HG03575 (cell line): ENCODE measurements at regions not wholly inside any gene's neighbourhood (a gene's known extent, or its start where the extent isn't known, plus 50 kb on each side); places are given as distances from the start of the nearest gene placed in this dataset.
"Not testable (repeated sequence)": the region's sequence is repeated elsewhere in the genome, so short reads cannot be mapped to it uniquely, and the experiment has no call there.

Experiments
- ATAC-seq: cut with Tn5 transposase; IDR thresholded peaks from one replicate; pipeline ENCODE4 v1.9.1; 2021; ENCODE audit not compliant: unreplicated experiment, insufficient number of reproducible peaks, low FRiP score; ENCODE audit errors: extremely low read depth

DNA sequence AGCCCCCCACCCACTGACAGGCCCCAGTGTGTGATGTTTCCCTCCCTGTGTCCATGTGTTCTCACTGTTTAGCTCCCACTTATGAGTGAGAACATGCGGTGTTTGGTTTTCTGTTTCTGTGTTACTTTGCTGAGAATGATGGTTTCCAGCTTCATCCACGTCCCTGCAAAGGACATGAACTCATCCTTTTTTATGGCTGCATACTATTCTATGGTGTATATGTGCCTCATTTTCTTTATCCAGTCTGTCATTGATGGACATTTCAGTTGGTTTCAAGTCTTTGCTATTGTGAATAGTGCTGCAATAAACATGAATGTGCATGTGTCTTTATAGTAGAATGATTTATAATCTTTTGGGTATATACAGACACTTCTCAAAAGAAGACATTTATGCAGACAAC lies 88.6 kb upstream of the EGFL6 start:
- ATAC-seq: not testable (repeated sequence)

DNA sequence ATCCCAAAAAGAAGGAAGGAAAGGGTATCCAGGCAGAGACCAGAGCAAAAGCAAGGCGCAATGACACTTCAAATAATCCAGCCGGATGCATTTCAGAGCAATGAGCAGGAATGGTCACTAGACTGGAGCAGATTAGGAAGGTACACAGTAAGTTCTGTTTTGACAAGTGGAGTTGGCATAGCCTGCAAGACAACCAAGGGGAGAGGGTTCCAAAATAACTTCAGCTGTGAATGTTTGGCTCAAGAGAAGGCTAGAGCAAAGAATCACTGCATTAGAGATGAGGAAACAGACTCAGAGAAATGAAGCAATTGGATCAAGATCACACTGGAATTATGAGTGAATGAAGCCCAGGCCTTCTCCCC lies 90.0 kb upstream of the EGFL6 start:
- no peak for ATAC-seq

DNA sequence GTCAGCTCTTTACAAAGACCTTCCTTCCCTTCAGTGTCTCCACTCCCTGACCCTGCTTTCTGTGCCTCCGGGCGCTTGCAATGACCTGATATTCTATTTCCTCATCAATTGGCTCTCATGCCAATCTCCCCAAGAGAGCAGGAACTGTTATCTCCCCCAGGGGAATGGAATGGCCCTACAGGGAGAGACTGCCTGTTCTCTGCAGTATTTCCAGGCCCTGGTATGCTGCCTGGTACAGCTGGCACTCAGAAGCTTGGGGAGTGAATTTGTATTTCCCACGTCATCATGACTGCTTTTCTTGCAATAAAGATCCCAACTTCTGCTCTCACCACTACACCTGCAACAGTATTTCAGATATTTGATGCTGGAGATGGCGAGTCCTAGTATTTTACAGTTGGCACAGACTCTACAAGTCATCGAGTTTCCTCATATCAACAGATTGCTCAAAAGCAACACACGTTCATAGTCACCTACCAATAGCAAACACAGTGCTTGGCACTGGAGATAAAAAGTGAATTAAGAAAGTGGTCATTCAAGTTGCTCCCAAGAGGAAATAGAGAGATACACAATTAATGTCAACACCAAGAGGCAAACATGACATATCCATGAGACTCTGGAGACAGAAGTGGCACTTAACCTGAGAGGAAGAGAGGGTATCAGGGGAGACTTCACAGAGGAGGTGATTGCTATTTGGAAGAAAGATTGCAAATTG lies 90.5 kb upstream of the EGFL6 start:
- no peak for ATAC-seq

DNA sequence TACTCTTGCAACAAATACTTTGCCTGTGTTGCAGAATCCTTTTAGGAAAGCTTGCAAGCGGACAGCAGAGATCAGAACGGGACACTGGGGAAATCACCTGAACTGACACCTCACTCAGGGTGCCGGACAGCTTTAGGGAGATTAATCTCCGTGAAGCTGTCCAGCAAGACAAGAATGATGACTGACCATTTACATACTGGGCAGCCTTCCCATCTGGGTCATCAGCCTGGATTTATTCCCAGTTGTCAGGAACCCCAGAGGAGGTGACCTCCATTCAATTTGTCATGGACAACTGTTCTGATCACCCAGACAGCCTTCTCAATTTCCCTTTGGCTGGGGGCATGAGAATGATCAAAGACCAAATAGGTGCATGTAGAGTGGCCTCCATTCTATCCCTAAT lies 93.0 kb upstream of the EGFL6 start:
- ATAC-seq: no peak

DNA sequence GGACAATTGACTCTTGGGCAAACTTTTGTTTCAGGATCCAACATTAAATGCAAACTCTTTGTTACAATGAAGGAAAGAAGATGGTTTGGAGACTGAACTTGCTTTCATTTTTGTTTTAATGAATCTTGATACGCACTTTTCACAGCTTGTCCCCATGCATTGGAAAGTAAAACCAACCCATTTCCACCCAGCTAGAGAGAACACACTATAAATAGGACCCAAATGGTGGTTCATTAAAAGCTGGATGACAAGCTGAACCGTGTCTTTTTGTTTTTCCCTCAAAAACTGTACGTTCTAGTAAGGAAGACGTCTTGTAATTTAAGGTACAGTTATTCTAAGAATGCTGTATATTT lies 95.3 kb upstream of the EGFL6 start:
- ATAC-seq: no peak

DNA sequence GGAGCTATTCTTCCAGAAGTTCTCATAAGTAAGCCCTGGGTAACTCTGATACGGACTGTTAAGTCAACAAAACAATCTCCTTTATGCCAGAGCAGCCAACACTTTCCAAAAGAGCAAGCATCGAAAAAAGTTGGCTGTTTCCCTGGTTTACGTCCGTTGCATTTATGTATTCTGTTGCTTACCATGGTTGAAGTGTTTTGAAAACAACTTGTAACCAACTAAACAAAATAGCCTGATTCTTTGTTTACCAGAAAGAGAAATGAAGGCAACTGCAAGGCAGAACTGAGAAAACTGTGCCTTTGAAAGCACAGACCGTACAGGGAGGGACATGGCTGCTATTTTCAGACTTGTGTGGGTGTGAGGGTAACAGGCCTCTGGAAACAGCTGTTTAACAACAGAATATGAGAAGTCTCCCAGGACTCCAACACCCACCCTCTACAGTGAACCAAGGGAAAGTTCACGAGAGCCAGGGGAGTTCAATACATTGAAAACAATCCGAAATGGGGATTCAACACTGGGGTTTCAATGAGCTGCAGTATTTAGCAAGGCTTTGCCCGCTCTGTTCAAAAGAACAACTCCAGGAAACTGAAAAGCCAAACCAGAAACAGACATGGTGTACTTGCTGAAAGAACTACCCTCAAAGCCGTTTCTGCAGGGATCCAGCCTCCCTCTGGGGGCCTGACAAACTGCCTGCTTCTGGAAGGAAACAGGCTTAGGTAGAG lies 95.8 kb upstream of the EGFL6 start:
- peak; percentile 54 for ATAC-seq

DNA sequence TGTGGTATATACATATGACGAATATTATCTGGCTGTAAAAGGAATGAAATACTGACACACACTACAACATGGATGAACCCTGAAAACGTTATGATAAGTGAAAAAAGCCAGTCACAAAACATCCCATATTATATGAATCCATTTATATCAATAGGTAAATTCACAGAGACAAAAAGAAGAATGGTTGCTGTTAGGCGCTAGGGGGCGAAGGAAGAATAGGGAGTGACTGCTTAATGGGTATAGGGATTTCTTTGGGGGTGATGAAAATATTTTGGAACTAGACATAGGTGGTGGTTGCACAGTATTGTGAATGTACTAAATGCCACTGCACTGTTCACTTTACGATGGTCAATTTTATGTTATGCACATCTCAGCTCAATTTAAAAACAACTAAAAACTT lies 96.4 kb upstream of the EGFL6 start:
- no peak for ATAC-seq

DNA sequence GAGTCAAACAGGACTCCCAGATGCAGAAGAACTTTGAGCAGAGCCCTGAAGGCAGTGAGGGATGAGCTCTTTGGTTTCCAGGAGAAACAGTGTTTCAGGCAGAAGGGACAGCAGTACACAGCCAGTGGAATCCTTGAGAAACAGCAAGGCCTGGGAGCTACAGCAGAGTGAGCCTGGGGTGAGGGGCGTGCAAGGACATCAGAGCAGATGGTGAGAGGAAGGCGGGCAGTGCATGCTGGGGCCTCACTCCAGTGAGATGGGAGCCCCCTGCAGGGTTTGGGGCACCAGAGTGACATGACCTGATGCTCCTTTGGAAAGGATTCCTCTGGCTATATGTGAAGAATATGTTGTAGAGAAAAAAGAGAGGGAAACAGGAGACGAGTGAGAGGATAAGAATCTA lies 98.1 kb upstream of the EGFL6 start:
- ATAC-seq: no peak

DNA sequence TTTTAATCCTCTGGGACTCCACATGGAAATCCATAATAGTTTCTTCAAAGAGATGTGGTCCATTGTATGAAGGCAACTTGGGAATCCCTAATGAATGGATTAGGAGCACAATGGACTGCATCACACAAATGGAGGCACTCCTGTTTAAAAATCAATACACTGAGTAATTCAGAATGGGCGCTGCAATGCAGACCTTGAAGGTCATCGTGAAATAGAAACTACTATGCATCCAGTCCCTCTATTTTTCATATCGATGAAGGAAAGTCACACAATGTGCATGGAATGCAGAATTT lies 98.8 kb upstream of the EGFL6 start:
- ATAC-seq: no peak

DNA sequence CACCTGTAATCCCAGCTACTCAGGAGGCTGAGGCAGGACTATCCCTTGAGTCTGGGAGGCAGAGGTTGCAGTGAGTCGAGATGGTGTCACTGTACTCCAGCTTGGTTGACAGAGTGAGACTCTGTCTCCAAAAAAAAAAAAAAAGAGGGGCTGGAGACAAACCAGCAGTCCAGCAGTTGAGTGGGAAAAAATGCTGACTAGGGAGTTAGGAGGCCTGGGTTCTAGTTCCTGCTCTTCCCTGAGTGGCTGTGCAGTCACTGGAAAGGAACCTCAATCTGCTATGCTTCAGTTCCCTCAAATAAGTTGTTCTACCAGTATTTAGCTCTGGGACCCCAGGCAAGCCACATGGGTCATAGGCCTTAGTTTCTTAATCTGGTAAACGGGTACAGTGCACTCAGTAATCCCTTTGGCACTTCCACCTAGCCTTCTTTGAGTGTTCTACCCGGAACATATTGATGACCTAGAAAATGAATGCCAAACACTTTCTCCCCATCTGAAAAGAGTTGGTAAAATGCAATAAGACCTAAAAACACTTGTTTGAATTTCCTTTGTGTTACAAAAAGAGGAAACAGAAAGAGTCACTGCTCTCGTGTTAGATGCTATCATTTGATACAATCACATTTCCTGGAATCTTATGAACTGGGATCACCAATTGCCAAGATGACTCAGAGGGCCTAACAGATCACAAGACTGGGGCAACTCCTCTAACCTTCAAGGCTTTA lies 99.3 kb upstream of the EGFL6 start:
- no peak for ATAC-seq

DNA sequence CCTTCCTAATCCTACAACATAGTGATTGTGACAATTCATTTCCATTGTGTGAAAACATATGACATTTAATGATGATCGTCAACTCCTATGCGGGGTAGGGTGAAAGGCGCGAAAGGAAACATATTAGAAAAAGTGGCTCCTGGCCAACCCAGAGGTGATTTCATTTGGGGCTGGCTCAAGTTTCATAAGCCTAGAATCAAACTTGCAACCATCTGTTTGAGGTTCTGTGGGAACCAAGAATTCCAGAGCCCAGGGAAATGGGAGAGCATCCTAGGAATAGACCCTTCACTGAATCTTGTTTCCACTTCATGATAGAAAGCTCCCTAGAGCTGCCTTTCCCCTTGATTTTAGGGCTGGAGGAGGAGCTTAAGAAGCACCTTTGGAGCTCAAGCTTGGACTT lies 101.3 kb upstream of the EGFL6 start:
- no peak for ATAC-seq

DNA sequence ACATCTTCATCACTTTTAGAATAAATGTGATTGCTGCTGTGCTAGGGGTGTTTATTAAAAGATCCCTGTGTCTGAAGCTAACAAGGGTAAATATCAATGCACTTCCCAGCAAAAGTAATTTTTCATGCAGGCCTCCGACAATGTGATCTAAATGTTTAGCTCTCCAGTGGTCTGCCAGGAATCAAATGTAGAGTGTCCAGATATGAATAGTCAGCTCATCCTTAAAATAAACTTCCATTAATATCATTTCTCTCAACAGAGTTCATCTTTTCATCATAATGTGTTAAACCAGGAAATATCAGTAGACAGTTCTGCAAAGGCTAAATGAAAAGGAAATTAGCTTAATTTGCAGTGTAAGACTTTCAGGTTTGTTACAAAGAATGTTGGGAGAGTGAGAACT lies 102.2 kb upstream of the EGFL6 start:
- no peak for ATAC-seq

DNA sequence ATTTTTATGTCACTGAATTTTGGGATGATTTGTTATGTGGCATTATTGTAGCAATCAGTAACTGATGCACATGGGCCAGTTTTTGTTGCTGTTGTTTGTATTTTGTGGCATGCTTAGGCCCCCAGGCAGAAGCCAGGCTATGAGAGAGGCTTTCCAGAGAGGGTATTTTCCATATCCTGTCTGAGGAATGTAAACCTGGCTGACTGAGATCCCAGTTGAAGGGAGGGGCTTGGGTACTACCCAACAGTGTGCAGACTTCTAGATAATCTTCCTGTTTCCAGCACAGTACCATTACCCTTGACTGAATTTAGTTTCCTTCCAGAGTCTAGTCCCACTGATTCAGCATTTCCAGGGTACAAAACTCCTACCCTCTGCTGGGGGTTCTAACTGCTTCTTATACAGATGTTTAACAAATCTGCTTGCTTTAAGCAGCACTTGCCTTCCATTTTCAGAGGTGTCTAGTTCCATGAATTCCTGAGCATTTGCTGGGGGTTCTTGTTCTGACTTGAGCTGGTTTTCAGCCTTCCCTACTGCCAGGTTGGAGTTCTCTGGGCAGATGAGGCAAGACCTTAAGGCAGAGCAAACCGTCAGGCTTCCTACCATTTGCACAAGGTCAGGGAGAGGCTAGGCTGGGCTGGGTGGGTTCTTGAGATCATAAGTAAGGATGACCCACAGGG lies 104.7 kb upstream of the EGFL6 start:
- ATAC-seq: no peak

DNA sequence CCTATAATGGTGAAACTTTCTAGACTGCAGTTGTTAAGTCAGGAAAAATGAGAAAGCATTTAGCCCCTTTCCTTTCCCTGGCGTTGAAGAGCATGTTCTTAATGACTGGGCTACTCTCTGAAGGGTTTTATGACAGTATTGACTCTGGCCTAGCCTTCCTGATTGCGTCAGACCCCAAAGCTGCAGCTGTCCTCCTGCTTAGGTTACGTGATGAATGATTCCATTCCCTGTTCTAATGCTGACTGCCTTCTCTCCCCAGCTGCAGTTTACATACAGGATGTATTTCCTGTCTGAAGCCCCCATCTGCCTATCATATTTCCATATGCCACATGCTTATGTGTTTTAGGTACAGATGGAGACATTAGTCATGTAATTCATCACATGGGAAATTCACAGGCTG lies 105.8 kb upstream of the EGFL6 start:
- no peak for ATAC-seq

DNA sequence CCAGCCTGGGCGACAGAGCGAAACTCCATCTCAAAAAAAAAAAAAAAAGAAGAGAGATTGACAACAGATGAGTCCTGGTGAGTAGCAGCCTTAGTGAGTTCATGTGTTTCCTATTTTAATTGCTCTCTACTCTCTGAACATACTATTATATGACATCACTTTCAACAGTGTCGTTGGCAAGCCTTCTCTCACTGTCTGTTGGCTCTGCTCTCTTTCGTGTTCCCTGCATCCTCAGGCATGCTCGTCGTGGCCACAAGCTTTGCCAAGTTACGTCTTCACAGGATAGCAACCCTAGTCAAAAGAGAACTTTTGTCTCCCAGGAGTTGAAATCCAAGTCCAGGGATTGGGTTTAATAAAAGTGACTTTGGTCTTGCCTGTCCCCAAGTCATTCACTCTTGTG lies 117.1 kb upstream of the EGFL6 start:
- ATAC-seq: no peak

DNA sequence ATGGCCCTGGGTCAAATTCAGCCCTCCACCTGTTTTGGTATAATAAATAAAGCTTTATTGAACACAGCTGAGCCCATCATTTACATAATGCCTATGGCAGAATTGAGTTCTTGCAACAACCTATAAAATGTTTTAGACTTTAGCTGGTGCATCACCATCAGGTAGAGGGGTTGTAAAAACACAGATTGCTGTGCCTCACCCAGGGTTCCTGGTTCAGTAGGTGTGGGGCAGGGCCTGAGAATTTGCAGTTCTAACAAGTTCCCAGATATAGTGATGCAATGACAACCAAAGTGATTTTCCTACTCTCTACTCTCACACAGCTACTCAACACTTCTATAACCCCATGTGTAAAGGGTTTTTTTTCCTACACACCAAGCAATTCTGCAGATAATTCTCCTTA lies 120.0 kb upstream of the EGFL6 start:
- no peak for ATAC-seq

DNA sequence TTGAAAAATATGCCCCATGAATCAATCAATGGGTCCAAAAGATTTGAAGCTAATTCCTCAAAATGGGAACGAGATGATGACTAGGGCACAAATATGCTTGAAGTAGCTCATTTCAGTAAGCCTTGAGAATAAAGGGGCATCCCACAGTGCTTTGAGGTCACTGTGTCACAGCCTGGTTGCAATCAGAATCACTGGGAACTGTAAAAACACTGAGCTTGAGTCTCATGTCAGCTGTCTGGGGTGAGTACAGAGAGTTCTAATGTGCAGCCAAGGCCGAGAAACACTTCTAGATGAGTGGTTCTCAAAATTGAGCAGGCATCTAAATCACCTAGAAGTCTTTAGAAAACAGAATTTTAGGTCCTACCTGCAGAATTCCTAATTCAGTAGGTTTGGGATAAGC lies 120.5 kb upstream of the EGFL6 start:
- no peak for ATAC-seq

DNA sequence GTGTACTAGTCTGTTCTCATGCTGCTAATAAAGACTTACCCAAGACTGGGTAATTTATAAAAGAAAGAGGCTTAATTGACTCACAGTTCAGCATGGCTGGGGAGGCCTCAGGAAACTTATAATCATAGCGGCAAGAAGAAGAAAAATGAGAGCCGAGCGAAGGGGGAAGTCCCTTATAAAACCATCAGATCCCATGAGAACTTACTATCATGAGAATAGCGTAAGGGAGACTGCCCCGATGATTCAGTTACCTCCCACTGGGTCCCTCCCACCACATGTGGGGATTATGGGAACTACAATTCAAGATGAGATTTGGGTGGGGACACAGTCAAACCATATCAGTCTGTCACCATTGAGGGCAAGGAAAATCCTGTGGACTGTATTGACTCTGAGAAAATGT lies 121.8 kb upstream of the ATXN3L start:
- ATAC-seq: not testable (repeated sequence)

DNA sequence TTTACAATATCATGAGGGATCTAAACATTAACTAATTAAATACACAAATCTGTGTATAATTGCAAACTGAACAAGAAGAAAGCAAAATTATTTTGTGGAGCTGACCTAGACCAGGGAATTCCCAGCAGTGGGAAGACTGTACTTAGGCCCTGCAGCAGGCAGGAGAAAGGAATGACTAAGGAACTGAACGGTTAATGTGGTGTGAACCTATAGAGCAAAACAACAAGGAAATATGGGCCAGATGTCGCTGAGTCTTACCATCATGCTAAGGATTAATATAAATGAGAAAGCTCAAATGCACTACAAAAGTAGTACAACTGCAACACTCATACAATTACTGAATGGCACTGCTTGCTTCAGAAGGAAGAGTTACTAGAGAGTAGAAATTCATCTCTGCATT lies 120.3 kb upstream of the ATXN3L start:
- ATAC-seq: no peak

DNA sequence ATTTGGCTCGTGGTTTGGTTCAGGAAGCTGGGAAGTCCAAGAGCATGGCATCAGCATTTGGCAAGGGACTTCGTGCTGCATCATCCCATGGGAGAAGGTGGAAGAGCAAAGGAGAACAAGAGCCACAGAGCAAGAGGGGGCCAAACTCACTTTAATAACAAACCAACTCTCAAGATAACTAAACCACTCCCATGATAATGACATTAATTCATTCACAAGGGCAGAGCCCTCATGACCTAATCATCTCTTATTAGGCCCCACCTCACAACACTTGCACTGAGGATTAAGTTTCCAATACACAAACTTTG lies 113.4 kb upstream of the ATXN3L start:
- no peak for ATAC-seq
